T-helper 2 cell treated with Interferon-gamma antibody and Interleukin-4, amounts not matched to agents 5 μg/mL and 100 μg/mL, for 36 hours (primary cell): ENCODE measurements at regions not wholly inside any gene's neighbourhood (a gene's known extent, or its start where the extent isn't known, plus 50 kb on each side); places are given as distances from the start of the nearest gene placed in this dataset.

Experiments used
- DNase-seq: peaks from one replicate; pipeline ENCODE4 v3.0.0; 2021; ENCODE audit warnings: low spot score
- H3K27ac Mint-ChIP-seq: one replicate; pipeline ENCODE4 v1.8.0; 2021; ENCODE audit warnings: mild to moderate bottlenecking, mixed read lengths
- H3K27me3 Mint-ChIP-seq: one replicate; pipeline ENCODE4 v1.8.0; 2021; ENCODE audit warnings: low read depth, mixed read lengths
- H3K36me3 Mint-ChIP-seq: one replicate; pipeline ENCODE4 v1.8.0; 2021; ENCODE audit warnings: low read depth, mixed read lengths
- H3K4me1 Mint-ChIP-seq: one replicate; pipeline ENCODE4 v1.8.0; 2021; ENCODE audit warnings: low read depth, mixed read lengths
- H3K4me3 Mint-ChIP-seq: one replicate; pipeline ENCODE4 v1.8.0; 2022; ENCODE audit warnings: mild to moderate bottlenecking, moderate library complexity, mixed read lengths
- H3K9me3 Mint-ChIP-seq: one replicate; pipeline ENCODE4 v1.8.0; 2021; ENCODE audit warnings: mixed read lengths

DNA sequence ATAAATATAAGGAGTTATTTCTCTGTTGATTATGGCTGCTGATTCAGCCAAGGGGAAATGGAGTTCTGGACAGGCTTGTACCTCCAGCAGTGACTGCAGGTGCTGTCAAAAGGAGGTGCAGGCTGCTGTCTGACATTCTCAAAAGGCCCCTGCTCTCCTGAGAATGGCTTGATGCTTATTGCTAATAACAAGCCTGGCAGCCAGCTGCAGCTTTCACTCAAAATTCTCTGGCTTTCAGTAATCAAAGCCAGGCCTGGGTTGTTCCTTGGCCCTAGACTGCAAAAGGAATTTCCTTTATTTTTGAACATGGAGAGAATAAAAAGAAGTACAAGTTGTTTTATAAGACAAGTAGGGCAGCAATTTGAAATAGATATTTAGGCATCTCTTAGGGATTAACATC is 575.9 kb downstream of the MID1IP1 start:
- no peaks in the 10 kb centered on the region for H3K36me3 Mint-ChIP-seq
- DNase-seq, result no peak
- no peak overlapping the region for H3K27ac Mint-ChIP-seq
- H3K4me1 Mint-ChIP-seq, result no peaks in the 10 kb centered on the region
- no peak overlapping the region for H3K4me3 Mint-ChIP-seq
- H3K9me3 Mint-ChIP-seq, result peaks cover 8% of the 10 kb centered on the region
- no peaks in the 10 kb centered on the region for H3K27me3 Mint-ChIP-seq

DNA sequence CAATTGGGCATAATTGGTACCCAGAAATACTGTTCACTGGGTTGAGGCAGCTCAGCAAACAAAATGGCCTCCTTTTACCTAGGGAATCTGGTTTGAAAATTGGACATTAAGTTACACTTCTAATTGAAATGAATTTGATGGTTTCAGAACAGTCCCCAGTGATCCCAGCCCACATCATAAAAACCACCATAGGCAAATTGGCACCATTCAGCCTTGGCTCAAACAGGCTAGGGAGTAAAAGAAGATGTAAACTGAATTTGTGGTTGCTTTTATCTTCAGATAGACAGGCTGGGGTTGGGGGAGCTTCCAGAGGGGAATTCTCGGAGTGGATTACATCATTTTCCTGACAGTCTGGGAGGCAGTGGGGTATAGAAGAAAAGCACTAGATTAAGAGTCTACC is 576.5 kb downstream of the MID1IP1 start:
- no peaks in the 10 kb centered on the region for H3K27me3 Mint-ChIP-seq
- no peaks in the 10 kb centered on the region for H3K4me1 Mint-ChIP-seq
- no peak overlapping the region for H3K4me3 Mint-ChIP-seq
- H3K27ac Mint-ChIP-seq, result no peak overlapping the region
- H3K36me3 Mint-ChIP-seq, result no peaks in the 10 kb centered on the region
- peaks cover 8% of the 10 kb centered on the region for H3K9me3 Mint-ChIP-seq
- DNase-seq, result no peak

DNA sequence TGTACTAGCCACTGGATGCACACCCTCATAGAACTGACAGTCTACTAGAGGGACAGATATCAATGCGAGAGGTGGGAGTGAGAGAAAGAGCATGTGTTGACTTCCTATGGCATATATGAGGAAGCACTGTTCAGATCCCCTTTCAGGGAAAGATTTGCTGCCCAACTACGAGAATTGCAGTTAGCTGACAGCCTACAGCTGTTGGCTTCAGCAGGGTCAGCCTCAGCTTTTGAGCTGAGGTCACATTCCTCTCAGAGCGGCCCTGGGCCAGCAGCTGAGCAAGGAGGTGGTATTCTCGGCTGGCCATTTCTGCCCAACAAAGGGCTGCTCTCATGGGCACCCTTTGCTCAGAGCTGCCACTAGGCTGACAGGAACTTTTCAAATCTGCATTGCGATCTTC is 580.2 kb downstream of the MID1IP1 start:
- Mint-ChIP-seq H3K4me3 (no peak overlapping the region), H3K4me1 (no peaks in the 10 kb centered on the region), H3K27ac (no peak overlapping the region), H3K9me3 (peaks cover 8% of the 10 kb centered on the region), H3K27me3 (no peaks in the 10 kb centered on the region), H3K36me3 (no peaks in the 10 kb centered on the region)
- DNase-seq, result no peak

DNA sequence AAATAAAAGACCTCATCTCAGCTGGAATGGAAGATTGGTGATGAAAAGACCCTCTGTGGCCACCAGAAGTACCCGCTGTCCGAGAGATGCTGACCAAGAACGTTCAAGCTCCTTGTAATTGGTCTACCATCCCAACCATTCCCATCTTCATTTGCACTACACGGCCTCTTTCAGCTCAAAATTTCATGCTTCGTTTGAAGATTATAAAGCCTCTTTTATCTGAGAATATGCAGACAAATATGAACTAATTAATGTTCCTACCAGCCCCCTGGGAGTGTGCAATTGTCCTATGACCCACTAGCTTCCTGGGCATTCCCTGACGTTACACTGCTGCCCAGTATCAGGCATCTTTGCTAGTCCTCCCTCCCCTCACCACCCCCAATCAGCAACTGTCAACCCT is 583.7 kb downstream of the MID1IP1 start:
- H3K4me3 Mint-ChIP-seq, result no peak overlapping the region
- DNase-seq, result no peak
- H3K9me3 Mint-ChIP-seq, result no peaks in the 10 kb centered on the region
- H3K4me1 Mint-ChIP-seq, result no peaks in the 10 kb centered on the region
- no peak overlapping the region for H3K27ac Mint-ChIP-seq
- H3K27me3 Mint-ChIP-seq, result no peaks in the 10 kb centered on the region
- H3K36me3 Mint-ChIP-seq, result no peaks in the 10 kb centered on the region

- H3K27ac Mint-ChIP-seq, result no peak overlapping the region
- H3K27me3 Mint-ChIP-seq, result no peaks in the 10 kb centered on the region
- H3K9me3 Mint-ChIP-seq, result no peaks in the 10 kb centered on the region
- DNase-seq, result no peak
- no peaks in the 10 kb centered on the region for H3K4me1 Mint-ChIP-seq
- no peaks in the 10 kb centered on the region for H3K36me3 Mint-ChIP-seq
- no peak overlapping the region for H3K4me3 Mint-ChIP-seq
These were observed 587.5 kb downstream of the MID1IP1 start for GRCh38 chrX:39388730-39389129.

DNA sequence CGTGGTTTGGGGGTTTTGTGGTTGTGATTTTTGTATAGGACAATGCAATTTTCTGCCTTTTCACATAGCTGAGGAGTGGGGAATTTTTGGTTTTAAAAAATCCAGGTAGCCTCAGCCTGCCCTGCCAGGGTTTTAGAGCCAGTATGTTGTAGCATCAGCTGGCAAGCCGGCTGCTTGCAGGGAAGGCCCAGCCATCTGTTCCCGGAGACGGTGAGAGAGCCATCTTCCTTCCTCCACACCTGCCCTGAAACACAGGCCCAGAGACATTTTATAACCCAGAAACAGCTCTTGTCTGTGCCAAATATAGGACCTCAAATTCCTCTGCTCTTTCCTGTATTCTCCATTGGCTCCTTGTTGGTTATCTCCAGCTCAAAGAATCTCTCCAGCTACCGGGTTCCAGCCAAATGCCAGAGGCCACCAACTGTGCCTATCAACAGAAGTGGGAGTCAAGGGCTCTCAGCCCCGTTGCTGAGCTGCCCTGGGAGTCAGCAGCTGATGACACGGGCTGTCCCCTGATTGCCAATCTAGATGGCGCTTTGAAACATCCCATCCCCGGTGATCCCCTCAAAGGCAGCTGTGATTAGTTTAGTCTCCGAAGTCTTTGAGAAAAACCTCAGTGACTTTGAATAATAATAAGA is 595.2 kb downstream of the MID1IP1 start:
- Mint-ChIP-seq H3K36me3 (no peaks in the 10 kb centered on the region), H3K4me3 (no peak overlapping the region), H3K9me3 (no peaks in the 10 kb centered on the region), H3K27me3 (no peaks in the 10 kb centered on the region), H3K27ac (no peak overlapping the region), H3K4me1 (no peaks in the 10 kb centered on the region)
- no peak for DNase-seq

- H3K4me3 Mint-ChIP-seq, result no peak overlapping the region
- no peaks in the 10 kb centered on the region for H3K9me3 Mint-ChIP-seq
- no peak for DNase-seq
- H3K27ac Mint-ChIP-seq, result no peak overlapping the region
- H3K27me3 Mint-ChIP-seq, result no peaks in the 10 kb centered on the region
- no peaks in the 10 kb centered on the region for H3K36me3 Mint-ChIP-seq
- peaks cover 2% of the 10 kb centered on the region for H3K4me1 Mint-ChIP-seq
These were observed 596.4 kb downstream of the MID1IP1 start for GRCh38 chrX:39397561-39398199.

GRCh38 chrX:39398215-39398962 is 597.1 kb downstream of the MID1IP1 start:
- no peak for DNase-seq
- Mint-ChIP-seq H3K4me3 (no peak overlapping the region), H3K27ac (no peak overlapping the region), H3K36me3 (no peaks in the 10 kb centered on the region), H3K27me3 (no peaks in the 10 kb centered on the region), H3K4me1 (peaks cover 2% of the 10 kb centered on the region), H3K9me3 (no peaks in the 10 kb centered on the region)

DNA sequence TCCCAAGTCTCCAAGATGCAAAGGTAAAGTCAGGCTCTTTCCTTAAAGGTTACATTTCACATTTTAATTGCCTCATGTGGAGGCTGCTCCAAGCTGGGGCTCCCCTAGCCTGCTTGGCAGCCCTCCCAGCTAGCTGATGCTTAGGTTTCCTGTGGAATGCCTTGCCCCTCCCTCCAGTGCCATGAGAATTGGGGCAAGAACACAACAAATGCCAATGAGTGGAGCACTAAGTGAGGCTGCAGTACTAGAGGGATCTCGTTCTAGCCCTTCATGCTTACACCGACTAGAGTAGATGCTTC is 597.7 kb downstream of the MID1IP1 start:
- H3K27ac Mint-ChIP-seq, result no peak overlapping the region
- no peaks in the 10 kb centered on the region for H3K36me3 Mint-ChIP-seq
- DNase-seq, result no peak
- no peaks in the 10 kb centered on the region for H3K9me3 Mint-ChIP-seq
- H3K27me3 Mint-ChIP-seq, result no peaks in the 10 kb centered on the region
- H3K4me1 Mint-ChIP-seq, result peaks cover 2% of the 10 kb centered on the region
- H3K4me3 Mint-ChIP-seq, result no peak overlapping the region

GRCh38 chrX:39399387-39399786 is 598.1 kb downstream of the MID1IP1 start:
- H3K36me3 Mint-ChIP-seq, result no peaks in the 10 kb centered on the region
- no peak overlapping the region for H3K4me3 Mint-ChIP-seq
- peaks cover 2% of the 10 kb centered on the region for H3K4me1 Mint-ChIP-seq
- DNase-seq, result no peak
- no peaks in the 10 kb centered on the region for H3K27me3 Mint-ChIP-seq
- H3K27ac Mint-ChIP-seq, result no peak overlapping the region
- H3K9me3 Mint-ChIP-seq, result no peaks in the 10 kb centered on the region

GRCh38 chrX:39401483-39402110 is 600.3 kb downstream of the MID1IP1 start:
- H3K9me3 Mint-ChIP-seq, result no peaks in the 10 kb centered on the region
- no peaks in the 10 kb centered on the region for H3K27me3 Mint-ChIP-seq
- no peak for DNase-seq
- H3K27ac Mint-ChIP-seq, result no peak overlapping the region
- no peak overlapping the region for H3K4me3 Mint-ChIP-seq
- no peaks in the 10 kb centered on the region for H3K36me3 Mint-ChIP-seq
- H3K4me1 Mint-ChIP-seq, result peaks cover 2% of the 10 kb centered on the region

- Mint-ChIP-seq H3K27ac (no peak overlapping the region), H3K27me3 (no peaks in the 10 kb centered on the region), H3K9me3 (no peaks in the 10 kb centered on the region), H3K4me3 (no peak overlapping the region), H3K36me3 (no peaks in the 10 kb centered on the region), H3K4me1 (peaks cover 2% of the 10 kb centered on the region)
- no peak for DNase-seq
These were observed 600.9 kb downstream of the MID1IP1 start for GRCh38 chrX:39402158-39402557.

DNA sequence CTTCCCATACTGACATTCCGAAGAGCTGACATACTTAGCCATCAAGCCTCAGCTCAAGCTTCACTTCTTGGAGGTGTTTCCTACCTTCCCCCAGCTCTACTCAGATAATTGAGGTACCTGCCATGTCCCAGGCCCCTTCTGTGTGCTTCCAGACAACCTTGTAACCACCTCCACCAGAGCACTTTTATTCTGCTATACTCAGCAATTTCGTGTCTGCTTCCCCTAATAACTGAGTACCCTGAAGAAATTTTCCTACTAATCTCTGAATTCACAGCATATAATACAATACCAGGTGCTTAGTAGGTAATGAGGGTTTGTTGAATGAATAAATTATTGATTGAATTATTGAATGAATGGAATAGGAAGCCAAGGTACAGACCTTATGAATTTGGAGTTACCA is 605.5 kb downstream of the MID1IP1 start:
- no peaks in the 10 kb centered on the region for H3K9me3 Mint-ChIP-seq
- no peaks in the 10 kb centered on the region for H3K36me3 Mint-ChIP-seq
- H3K4me1 Mint-ChIP-seq, result peaks cover 2% of the 10 kb centered on the region
- no peak for DNase-seq
- no peak overlapping the region for H3K4me3 Mint-ChIP-seq
- H3K27ac Mint-ChIP-seq, result no peak overlapping the region
- no peaks in the 10 kb centered on the region for H3K27me3 Mint-ChIP-seq

DNA sequence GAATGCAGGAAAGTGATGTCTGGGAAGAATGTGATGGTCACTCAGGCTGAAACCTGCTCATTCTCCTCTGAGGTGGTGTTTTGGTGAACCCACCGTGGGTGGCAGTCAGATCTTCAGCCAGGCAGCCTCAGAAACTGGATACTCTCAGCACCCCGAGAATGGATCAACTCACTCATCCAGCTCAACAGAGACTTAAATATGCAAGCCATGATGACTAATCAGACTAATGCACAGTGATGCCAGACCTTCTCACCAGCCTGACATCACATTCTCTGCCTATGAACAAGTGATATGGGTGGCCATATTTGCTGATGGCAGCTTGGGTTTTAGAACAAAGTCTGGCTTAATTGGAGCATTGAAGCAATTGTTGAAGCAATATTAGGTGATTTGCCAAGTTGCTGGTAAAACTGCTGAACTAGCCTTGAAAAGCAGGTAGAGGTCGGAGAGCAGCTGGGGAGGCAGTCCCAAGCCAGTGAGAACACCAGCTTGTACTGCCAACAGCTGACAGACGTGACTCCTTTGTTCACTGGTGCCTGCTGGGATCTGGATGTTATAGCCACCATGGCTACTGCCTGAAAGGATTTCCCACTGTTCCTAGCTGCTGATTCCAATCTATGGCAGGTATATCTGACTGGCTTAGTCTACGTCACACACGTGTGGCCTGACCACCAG is 608.1 kb downstream of the MID1IP1 start:
- no peak for DNase-seq
- no peaks in the 10 kb centered on the region for H3K4me1 Mint-ChIP-seq
- no peak overlapping the region for H3K4me3 Mint-ChIP-seq
- H3K27ac Mint-ChIP-seq, result no peak overlapping the region
- H3K9me3 Mint-ChIP-seq, result no peaks in the 10 kb centered on the region
- no peaks in the 10 kb centered on the region for H3K27me3 Mint-ChIP-seq
- H3K36me3 Mint-ChIP-seq, result no peaks in the 10 kb centered on the region
